ENCODE measurements at regions not wholly inside any gene's neighbourhood (a gene's known extent, or its start where the extent isn't known, plus 50 kb on each side); places are given as distances from the start of the nearest gene placed in this dataset.

DNA sequence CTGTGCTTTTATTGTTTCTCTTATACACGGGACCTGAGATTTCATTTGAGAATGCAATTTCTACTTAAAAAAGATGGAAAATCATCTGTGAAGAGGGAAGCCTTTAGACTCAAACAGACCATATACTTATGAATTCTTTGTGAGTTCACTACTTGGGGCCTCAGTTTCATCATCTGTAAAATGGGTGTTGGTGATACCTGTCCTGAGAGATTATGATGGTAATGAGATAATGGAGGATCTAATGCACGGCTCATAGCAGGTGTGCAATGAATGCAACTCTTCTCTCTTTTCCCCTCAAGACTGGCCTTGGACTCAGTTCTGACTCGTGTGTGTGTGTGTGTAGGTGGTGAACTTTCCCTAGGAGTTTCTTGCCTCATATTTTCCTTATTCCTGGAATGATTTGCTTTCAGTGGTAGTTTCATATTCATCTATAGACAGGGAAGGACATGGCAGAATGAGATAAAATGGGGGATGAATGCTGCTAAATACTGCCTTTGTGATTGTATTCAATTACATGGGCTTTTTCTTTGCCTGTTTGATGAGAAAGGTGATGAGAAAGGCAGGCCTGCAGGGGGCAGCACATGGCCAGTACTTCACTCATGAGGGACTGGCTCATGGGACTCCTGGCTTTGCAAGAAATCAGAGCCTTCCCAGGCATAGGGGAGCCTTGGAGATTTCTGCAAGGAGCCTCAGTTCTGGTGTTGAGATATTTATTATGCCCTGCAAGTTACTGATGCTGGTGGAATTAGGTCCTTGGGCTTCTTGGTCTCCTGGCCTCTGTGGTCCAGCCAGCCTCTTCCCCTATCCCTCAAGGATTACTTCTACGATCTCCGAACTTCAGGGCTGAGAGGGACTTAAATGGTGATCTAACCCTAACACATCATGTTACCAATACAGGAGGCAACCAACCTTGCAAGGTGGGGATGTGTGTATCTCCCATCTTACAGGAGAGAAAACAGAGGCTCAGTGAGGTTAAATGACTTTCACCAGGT, 70.7 kb downstream of the RPLP1 start:
- peak; percentile 84 for DNase-seq

DNA sequence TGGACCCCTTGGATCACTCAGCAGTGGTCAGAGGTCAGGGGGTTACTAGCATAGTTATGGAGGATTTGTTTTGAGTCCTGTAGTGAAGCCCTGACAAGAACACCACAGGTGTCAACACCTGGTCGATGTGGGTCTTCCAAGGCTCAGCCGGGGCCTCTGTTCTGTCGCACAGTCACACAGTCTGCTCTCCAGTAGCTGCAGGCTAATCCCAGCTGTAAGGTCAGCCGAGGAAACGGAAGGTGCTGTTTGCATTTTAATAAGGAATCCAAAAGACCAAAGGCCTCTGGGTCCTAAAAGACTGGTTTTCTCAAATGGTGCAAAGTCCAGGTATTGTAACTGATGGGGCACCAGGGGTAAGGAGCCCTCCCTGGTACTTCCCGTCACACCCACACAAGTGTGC, 71.7 kb downstream of the RPLP1 start:
- DNase-seq = no peak
- H3K4me1 ChIP-seq = no peaks in the 10 kb centered on the region
- H3K9me3 ChIP-seq = no peaks in the 10 kb centered on the region
- H3K4me3 ChIP-seq = no peak overlapping the region
- H3K27ac ChIP-seq = peak overlapping the region; percentile 13 to 54 (median 30)
- H3K27me3 ChIP-seq = no peaks in the 10 kb centered on the region
- intact Hi-C loops (cut with DNase I) = no loop called here
- TF ChIP-seq POLR2A (IDR thresholded peaks at IDR 0.05) (no peak), POLR2AphosphoS5 (IDR thresholded peaks at IDR 0.05) (no peak), EP300 (IDR thresholded peaks at IDR 0.05) (no peak)
- TF ChIP-seq, protein P1, sequence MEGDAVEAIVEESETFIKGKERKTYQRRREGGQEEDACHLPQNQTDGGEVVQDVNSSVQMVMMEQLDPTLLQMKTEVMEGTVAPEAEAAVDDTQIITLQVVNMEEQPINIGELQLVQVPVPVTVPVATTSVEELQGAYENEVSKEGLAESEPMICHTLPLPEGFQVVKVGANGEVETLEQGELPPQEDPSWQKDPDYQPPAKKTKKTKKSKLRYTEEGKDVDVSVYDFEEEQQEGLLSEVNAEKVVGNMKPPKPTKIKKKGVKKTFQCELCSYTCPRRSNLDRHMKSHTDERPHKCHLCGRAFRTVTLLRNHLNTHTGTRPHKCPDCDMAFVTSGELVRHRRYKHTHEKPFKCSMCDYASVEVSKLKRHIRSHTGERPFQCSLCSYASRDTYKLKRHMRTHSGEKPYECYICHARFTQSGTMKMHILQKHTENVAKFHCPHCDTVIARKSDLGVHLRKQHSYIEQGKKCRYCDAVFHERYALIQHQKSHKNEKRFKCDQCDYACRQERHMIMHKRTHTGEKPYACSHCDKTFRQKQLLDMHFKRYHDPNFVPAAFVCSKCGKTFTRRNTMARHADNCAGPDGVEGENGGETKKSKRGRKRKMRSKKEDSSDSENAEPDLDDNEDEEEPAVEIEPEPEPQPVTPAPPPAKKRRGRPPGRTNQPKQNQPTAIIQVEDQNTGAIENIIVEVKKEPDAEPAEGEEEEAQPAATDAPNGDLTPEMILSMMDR (IDR thresholded peaks at IDR 0.05) = no peak
- WGBS, 2 donors = 22 to 62% methylated on average over 6 of the region's 6 CpGs
- H3K36me3 ChIP-seq = no peaks in the 10 kb centered on the region

More for the DNA sequence above, 70.7 kb downstream of the RPLP1 start:
- H3K4me3 ChIP-seq = no peak overlapping the region
- 66 to 85% methylated on average over 5 of the region's 5 CpGs for WGBS, 2 donors
- intact Hi-C loops (cut with DNase I) = no loop called here
- TF ChIP-seq POLR2A (IDR thresholded peaks at IDR 0.05) = no peak
- TF ChIP-seq, protein P1 (IDR thresholded peaks at IDR 0.05) = peak; percentile 12 to 75 (median 61)
- peak overlapping the region; percentile 13 to 54 (median 30) for H3K27ac ChIP-seq
- no peaks in the 10 kb centered on the region for H3K27me3 ChIP-seq
- H3K4me1 ChIP-seq = no peaks in the 10 kb centered on the region
- no peaks in the 10 kb centered on the region for H3K36me3 ChIP-seq
- H3K9me3 ChIP-seq = no peaks in the 10 kb centered on the region

DNA sequence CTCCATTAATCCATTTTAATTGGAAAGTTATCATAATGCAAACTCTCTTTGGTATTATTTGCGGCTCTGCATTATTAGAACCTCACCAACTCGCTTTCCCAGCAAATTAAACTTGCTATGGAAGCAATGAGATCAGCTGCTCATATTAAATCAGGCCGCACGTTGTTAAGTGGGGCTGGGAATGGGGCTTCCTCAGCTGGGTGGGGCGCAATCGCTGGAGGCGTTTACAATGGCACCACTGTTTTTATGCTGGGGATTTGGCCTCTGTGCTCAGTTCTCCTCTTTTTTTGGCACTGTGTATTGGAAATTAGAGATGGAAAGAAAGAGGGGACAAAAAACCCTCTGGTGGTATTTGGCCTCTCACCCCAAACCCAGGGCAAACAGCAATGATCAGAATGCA, 72.2 kb downstream of the RPLP1 start:
- Histone ChIP-seq H3K4me1 (no peaks in the 10 kb centered on the region), H3K27ac (peak overlapping the region in 3 of 4 donors; percentile 13 to 54 (median 24)), H3K9me3 (no peaks in the 10 kb centered on the region), H3K36me3 (no peaks in the 10 kb centered on the region), H3K4me3 (no peak overlapping the region), H3K27me3 (no peaks in the 10 kb centered on the region)
- 18 to 68% methylated on average over 7 of the region's 7 CpGs for WGBS, 2 donors
- no peak for DNase-seq
- intact Hi-C loops (cut with DNase I) = no loop called here
- TF ChIP-seq POLR2A (IDR thresholded peaks at IDR 0.05) = no peak
- TF ChIP-seq, protein P1 (IDR thresholded peaks at IDR 0.05) = no peak

DNA sequence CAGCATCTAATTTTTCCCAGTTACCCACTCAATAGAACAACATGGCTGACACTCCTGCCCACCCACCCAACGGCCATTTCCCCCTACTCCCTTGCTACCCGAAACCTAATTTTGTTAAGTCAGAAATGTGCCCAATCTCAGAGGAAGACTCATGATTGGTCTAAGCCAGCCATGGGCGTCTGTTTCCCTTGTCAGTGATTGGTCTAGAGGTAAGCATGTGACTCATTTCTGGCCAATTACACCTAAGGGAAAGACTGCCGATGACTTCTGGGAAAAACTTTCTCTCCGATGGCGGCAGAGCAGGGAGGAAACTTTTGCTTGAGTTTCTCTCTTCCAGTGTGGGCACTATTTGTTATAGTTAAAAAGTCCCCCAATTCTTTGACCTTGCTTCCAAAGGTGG, 72.9 kb downstream of the RPLP1 start:
- TF ChIP-seq EP300 (IDR thresholded peaks at IDR 0.05) (no peak), POLR2A (IDR thresholded peaks at IDR 0.05) (no peak), POLR2AphosphoS5 (IDR thresholded peaks at IDR 0.05) (no peak)
- TF ChIP-seq, protein P1 (IDR thresholded peaks at IDR 0.05) = no peak
- no peaks in the 10 kb centered on the region for H3K27me3 ChIP-seq
- H3K4me1 ChIP-seq = no peaks in the 10 kb centered on the region
- peak overlapping the region in 3 of 4 donors; percentile 20 to 41 (median 27) for H3K27ac ChIP-seq
- H3K36me3 ChIP-seq = no peaks in the 10 kb centered on the region
- H3K4me3 ChIP-seq = no peak overlapping the region
- 87 to 95% methylated on average over 6 of the region's 6 CpGs for WGBS, 2 donors
- DNase-seq = no peak
- intact Hi-C loops (cut with DNase I) = no loop called here
- H3K9me3 ChIP-seq = no peaks in the 10 kb centered on the region

Data from sigmoid colon (tissue), 6 donors.